DMS53 treated with DMSO at 0.1 percent for 48 hours (cell line): ENCODE measurements at regions not wholly inside any gene's neighbourhood (a gene's known extent, or its start where the extent isn't known, plus 50 kb on each side); places are given as distances from the start of the nearest gene placed in this dataset.

Source experiments
- DNase-seq: peaks from one replicate; lab custom pipeline; 2025; ENCODE audit not compliant: unreplicated experiment; lab: John Stamatoyannopoulos, UW

DNA sequence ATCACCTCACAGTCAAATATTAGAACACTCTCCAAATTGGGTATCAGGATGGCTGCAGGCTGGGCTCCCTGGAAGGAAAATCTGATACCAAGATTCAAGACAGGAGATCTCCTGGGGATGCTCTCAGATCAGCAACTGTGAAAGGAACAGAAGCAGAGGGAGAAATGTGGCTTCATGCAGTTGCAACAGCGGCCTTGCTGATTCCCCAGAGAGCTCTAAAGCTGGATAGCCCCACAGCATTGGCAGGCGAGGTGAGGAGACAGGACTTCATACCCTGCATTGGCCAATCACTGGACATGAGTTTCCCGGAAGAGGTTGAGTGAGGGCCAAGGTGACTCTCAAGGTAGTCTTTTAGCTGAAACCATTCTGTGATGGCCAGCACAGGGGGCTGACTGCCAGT is 190.6 kb downstream of the PTPN20 start:
- DNase-seq: no peak

DNA sequence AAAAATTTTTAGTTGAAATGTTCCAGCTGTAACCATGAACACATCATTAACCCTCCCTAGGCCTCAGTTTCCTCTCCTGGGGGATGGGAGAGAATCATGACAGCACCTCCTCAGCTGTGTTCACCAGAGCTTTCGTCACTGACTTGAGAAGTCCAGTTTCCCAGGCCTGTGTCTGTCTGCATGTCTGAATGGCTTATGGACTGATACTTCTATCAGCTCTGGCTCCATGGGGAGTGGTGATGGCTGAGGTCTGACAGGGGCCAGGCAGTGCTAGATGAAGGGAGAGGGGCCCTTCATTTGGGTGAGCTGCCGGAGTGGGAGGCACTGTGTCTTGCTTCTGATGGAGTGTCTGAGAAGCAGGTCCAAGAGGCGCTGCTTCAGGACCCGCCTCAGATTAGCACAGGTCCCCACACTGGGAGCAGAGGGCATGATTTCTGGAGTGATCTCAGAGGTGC is 192.9 kb downstream of the PTPN20 start:
- no peak for DNase-seq

DNA sequence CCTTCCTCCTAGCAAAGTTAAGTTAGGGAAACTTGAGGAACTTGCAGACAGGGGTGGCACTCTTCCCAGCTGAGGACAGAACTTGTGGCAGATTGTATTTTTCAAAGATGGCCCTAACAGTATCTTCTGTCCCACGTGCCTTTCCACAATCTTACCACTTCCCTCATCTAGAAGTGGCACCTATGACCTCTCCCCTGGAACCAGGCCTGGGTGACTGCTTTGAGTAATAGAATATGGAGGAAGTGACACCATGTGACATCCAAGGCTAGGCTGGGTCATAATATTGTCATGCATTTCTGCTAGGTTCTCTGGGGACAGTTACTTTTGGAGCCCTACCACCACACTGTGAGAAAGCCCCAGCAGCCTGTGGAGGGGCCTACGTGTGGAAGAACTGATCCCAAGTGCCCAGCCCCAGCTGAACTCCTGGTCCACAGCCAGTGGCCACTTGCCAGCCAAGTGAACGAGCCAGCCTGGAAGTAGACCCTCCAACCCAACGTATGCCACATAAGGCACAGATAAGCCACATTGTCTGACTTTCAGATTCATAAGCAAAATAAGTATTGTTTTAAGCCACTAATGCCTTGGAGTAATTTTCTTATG is 193.7 kb downstream of the PTPN20 start:
- DNase-seq: no peak

DNA sequence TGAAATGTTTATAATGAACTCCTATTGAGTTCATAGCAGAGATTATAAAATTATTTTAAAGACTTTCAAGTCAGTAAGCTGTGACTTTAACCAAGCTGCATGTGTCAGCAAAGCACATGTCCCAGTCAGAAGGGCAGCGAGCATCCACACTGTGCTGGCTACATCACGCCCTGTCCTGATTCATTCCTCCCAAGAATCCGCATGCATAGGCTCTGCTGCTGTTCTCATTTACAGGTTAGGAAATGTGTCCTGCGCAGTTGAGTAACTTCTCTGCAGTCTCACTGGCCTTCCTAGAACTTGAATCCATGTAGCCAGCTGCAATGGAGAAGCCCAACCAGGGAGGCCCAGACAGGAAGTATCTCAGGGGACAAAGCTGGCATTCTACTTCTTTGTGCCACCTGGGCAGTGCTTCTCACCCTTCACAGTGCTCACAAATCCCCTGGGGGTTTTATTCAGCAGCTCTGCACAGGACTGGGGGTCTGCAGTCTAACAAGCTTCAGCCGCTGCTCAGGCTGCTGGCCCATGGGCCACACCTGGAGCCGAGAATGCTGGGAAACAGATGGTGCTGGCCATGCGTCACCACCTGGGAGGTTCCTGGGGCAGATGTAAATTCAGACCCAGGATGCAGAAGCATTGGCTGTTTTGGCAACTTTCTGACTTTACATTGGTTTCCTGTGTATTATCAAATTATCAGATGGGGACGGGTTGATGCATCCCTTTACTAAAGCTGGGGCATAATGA is 192.8 kb upstream of the GDF10 start:
- no peak for DNase-seq

DNA sequence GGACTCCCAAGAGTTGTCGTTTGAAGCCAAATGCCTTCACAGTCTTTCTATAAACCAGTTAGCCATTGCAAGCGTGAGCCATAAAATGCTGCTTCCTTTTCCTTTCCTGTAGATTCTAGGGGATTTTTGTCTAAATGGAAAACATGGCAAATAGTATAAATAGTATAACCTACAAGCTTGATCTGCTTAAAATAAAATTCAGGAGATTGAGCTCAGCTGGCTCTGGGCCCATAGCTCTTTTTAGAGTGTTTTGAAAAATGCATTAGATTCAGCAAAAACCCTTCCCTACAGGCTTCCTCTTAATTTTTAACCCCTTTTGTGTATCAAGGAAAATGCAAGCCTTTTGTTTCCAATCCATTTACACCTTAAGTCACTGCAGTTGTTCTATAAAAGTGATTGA is 190.1 kb upstream of the GDF10 start:
- no peak for DNase-seq

DNA sequence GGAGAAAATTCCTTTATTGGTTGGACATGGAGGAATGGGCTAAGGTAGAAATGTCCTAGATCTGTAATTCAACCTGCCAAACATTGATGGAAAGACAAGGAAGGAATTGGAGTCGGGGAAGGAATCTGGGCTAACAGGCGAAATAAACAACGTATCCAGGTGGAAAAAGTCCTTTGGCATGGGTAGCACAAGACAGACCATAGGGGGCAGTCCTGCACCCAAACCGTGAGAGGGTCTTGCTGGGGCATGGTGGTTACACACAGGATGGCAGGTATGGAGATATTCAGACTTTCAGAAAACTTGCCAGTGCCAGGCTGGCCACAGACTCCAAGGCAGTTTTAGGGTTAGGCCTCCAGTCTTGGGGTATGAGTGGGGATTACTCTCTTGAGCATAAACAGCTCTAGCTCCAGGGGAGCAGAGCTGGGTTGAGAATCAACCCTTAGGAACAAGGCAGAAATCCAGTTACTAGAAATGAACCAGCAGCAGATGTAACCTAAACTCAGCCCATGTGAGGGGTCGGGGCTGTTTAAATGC is 188.6 kb upstream of the GDF10 start:
- DNase-seq: no peak

DNA sequence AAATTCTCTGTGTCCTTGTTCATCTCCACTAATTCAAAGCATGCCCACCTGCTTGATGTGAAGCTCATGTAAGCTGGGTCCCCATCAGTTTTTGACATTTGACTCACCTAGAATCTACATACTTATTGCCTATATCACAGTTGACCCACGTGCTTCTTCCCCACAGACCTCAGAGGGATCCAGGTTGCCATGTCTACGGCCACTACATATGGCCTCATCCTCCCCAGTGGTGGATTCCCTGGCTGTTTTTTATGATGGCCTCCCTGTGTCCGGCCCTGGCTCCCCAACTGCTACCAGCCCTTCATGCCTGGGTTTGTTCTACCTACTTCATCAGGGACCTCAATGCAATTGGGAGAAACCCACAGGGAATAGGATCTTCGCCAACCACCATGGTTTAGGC is 187.4 kb upstream of the GDF10 start:
- DNase-seq: no peak

DNA sequence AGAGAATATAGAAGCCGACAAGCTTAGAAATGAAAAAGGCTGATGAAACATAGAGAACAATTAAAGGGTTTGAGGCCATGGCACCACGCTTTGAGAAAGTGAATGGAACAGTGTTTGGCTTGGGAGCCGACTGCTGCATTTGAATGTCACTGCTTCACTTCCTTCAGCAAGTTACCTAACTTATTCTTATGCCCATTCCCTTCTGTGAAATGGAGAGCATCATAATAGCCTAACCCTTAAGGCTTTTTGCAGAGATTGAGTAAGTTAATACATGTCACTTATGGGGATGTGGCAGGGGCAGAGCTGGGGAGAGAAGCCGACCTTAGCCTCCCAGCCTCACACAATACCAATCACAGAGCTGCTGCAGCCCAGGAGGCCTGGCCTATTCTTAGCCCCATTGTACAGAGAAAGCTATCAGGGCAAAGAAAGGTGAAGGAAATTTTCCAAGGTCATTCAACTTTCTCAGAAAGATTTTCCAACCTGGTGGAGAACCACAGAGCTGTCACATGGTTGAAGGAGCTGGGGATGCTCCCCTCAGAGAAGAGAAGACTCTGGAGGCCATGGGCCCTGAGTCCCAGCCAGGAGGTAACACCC is 186.0 kb upstream of the GDF10 start:
- no peak for DNase-seq

DNA sequence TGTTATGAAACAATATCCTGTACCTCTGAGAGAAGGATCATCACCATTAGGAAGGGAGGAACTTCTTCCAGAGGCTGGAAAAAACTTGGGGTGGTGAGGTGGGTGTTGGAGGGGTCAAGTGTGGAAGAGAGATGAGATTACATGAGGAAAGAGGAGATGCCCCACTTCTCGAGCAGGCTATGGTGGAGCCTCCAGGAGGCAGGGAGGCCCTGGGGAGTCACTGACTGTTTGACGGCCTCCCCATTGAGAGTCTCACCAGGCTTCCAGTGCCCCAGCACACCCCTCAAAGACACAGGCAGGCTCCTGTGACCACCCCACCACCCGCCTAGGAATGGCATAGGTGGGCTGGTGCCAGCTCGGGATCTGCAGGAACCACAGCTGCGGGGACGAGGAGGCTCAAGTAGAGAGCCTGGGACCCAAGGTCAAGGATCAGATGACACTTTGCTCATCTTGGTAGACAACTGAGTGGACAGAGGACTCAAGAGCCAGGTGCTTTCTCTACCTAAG is 185.3 kb upstream of the GDF10 start:
- no peak for DNase-seq

DNA sequence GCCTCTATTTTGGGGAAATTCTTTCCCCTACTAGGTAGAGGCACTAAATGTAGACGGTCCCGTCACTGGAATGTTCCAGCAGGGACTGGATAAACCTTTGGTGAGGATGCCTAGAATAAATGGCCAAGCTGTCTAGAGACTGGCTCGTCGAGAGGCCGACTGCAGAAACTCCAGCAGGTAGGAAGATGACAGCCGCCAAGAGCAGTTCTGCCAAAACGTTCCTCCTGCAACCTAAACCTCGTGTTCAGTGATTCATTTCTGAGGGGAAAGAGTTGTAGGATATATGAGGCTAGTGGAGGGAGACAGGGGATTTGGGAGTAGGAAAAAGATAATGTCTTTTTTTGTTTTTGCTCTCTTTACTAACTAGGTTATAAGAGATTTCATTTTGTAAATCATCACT is 184.7 kb upstream of the GDF10 start:
- no peak for DNase-seq

DNA sequence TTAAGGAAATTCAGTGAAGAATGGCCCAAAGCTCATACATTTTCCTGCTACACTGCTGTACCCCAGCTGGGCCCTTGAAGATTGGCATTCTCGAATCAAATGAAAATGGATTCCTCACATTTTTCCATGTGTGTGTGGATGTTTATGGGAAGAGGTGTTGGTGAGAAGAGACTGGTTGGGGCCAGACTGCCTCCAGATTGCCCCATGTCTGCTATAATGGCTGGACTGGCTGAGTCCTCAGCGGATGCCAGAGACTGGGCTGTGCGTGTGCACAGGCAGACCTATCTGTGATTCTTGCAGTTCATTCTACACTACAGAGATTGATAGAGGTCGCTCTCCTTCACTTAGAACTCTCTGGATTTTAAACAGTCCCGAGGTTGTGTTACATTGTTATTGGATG is 183.6 kb upstream of the GDF10 start:
- no peak for DNase-seq

DNA sequence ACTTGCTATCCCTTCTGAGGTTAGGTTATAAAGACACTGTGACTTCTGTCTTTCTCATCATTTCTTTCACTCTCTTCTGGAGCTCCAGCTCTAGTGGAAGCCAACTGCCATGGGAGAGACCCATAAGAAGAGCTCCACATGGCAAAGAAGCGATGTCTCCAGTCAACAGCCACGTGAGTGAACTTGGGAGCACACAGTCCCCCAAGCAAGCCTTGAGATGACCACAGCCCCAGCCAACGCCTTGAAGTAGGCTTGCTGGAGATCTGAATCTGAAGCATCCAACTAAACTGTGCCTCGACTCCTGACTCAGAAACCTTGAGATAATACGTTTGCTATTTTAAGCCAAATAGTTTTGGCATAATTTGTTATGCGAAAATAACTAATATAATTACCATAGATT is 181.7 kb upstream of the GDF10 start:
- no peak for DNase-seq

DNA sequence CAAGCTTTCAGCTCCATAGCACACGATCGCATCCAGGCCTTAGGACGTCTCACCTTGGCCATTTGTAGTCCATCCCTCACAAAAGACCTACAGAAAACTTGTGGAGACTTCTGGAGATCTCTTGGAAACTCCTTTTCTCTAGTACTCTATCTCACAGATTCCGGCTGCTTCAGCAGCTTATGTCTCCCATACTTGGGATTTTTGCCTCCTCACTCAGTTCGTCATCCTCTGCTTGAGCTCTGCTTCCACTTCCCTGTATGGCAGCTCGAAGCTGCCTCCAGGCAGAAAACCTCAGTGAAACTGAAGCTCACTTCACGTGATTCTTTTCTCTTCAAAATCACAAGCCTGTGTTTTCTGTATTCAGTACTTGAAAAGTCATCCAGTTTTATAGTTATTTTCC is 178.7 kb upstream of the GDF10 start:
- no peak for DNase-seq

DNA sequence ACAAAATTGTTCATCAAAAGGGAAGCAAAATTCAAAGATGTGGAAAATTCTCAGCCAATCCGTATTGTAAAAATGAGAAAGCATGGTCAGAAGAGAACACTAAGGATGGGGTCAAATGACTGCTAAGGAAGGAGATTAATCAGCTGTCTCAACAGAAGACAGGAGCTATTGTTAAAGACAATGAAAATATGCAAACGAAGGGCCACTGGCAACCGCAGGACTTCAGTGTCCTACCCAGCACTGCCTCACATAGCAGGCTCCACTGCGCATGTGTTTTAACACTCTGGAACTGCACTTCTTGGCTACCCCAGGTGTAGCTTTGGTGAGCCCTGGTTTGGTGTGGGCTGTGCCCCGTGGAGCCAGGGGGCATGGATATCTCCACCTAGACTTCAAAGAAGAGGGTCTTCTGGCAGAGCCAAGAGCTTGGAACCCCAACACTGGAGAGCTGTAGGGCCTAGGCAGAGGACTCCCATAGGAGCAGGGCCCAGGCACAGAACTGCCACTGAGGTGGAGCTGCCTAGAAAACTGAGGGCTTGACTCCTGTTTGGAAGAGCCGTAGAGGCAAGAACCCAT is 176.2 kb upstream of the GDF10 start:
- DNase-seq: no peak

DNA sequence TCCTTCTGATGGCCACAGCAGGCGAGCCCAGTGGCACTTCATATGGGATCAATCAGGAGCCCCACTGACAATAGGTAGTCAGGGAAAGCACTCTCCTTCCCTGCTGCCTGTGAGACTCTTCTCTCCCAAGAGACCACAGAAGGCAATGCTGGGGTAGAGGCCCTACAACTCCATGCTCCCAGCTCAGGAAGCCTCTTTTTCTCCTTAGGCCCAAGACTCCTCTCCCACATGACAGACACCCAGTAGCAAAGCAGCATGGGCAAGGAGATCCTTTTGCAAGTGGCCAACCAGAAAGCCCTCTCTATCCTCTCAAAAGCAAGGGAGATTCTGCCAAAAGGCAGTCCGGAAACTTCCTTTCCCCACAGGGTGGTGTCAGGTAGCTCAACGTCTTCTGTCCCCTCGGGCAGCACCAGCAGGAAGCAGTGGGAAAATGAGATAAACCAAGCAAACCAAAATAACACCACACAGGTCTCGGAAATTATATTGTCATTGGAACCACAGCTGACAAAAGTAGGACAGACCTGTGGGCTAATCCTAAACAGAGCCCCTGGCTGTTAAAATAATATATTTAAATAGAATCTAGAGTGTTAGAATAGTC is 172.7 kb upstream of the GDF10 start:
- DNase-seq: no peak

DNA sequence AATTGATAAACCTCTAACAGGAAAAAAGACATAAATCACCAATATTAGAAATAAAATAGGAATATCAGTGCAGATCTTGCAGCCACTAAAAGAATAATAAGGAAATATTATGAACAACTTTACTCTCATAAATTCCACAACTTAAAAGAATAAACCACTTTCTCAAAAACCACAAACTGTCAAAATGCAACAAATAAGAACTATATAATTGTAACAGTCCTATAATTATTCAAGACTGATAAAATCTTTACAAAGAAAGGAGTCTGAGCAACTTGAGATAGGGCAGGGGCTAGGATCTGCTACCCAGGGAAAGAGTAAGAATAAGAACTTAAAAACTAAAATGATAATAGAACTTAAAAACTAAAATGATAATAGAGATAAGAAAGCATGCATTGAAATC is 169.5 kb upstream of the GDF10 start:
- no peak for DNase-seq

DNA sequence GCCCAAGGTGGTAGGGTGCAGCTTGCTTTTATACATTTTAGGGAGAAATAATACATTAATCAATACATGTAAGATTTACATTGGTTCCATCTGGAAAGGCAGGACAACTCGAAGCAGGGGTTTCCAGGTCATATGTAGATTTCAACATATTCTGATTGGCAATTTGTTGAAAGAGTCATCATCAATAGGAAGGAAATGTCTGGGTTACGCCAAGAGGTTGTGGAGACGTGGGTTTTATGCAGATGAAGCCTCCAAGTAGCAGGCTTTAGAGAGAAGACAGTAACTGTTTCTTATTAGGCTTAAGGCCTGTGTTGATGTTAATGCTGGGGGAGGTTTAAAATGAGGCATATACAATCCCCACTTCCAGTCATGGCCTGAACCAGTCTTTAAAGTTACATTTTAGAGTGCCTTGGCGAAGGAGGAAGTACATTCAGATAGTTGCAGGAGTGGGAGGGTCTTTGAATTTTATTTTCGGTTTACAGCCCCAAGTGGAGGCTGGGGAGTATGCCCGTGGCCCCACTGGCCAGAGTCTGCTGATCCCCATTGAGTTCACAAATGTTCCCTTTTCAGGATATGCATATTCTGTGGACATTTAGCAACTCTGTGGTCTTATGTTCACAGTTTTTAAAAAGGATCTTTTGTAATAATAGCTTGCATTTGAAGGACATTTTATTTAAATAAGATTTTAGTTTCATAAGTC is 166.0 kb upstream of the GDF10 start:
- no peak for DNase-seq

DNA sequence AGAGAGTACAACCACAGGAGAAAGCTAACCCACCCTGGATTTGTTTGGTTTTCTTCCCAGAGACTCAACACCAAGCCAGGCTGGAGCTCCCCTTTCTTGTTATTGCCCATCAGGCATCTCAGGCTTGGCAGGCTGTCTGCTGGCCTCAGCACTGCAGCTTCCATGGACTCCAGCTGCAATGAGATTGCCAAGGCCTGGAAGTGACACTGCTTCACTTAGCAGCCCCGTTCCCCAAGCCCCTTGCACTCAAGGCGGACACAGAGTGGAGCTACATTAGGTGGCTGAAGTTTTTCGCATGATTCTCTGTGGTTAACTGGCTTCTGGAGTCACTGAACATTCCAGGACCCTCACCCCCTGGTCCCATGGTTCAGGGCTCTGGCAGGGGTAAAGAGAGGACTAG is 163.1 kb upstream of the GDF10 start:
- no peak for DNase-seq

DNA sequence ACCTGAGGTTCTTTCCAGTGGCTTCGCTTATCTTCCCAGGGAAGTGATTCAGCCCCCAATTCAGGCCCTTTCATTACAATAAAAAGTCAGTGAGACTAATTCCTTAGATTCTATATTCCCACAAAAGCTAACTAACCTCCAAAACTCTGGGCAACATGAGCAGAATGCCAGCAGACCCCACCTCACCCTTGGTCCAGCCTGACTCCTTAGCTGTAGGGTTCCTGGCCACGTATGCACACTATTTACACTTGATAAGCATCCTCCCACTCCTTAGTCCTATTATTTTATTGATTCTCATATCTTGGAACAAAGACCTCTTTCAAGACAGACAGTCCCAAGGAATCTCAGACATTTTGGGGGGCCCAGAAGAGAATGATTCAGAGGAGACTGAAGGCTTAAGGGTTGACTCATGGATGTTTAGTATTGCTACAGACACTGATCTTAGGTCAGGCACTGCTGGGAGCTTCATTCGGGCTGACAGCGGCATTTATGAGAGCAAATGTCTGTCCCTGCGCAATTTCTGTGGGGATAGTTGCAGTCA is 162.6 kb upstream of the GDF10 start:
- DNase-seq: no peak

DNA sequence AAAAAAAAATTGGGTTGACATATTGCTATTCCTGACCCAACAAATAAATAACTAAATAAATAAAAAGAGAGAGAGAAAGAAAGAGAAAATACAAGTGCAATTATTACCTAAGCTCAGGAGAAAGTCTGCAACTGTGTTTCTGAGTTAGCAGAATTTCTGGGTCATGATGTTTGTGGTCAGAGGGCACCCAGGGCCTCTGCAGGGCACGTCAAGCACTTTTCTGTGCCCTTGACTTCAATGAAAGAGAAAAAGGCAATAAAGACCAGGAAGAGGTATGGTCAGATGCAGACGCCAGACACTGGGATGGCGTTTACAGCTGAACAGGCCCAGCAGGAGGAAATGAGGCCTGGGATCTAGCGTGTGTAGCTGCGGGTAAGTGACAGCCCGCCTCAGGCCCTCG is 160.9 kb upstream of the GDF10 start:
- DNase-seq: no peak
